Testis (tissue), 2 donors: ENCODE measurements at regions not wholly inside any gene's neighbourhood (a gene's known extent, or its start where the extent isn't known, plus 50 kb on each side); places are given as distances from the start of the nearest gene placed in this dataset.

Source experiments
- DNase-seq: peaks from one replicate; pipeline ENCODE4 v3.0.0-alpha.2; 2019
- H3K27ac ChIP-seq, 2 donors: fragments of 200-600 bp; sonication (generic); one replicate each; pipeline ENCODE4 v1.5.1; 2019
- H3K27me3 ChIP-seq: fragments of 200-600 bp; sonication (generic); one replicate; pipeline ENCODE4 v1.5.1; 2019
- H3K36me3 ChIP-seq: fragments of 200-600 bp; sonication (generic); one replicate; pipeline ENCODE4 v1.5.1; 2017; ENCODE audit warnings: low read depth; ENCODE audit errors: missing control alignments
- H3K4me1 ChIP-seq: fragments of 200-600 bp; sonication (generic); one replicate; pipeline ENCODE4 v1.5.1; 2019
- H3K4me3 ChIP-seq, 2 donors: fragments of 200-600 bp; sonication (generic); one replicate each; pipeline ENCODE4 v1.5.1; 2017 to 2019
- H3K9me3 ChIP-seq: fragments of 200-600 bp; sonication (generic); one replicate; pipeline ENCODE4 v1.5.1; 2017
- POLR2A ChIP-seq: fragments of 450-650 bp; IDR thresholded peaks from one replicate; pipeline ENCODE4 v1.6.1; 2017; ENCODE audit warnings: antibody characterized with exemption, mild to moderate bottlenecking, moderate library complexity
- WGBS, 2 donors: methylation state at CpG; one replicate each; pipeline ENCODE4 v1.1.5; 2018; 5-methylcytosine and 5-hydroxymethylcytosine counted together
- intact Hi-C: fragments of 100-400 bp; cut with DNase I; formaldehyde crosslinking; loops from one replicate; pipeline ENCODE4 v1.15.1; 2023; ENCODE audit warnings: low total_unique reads
- TF ChIP-seq, protein P1 (sequence below), 3 experiments: fragments of 450-650 bp in 2 of 3; fragments of 200-600 bp in 1 of 3; sonication (generic) in 1 of 3; IDR thresholded peaks; one replicate each; pipeline ENCODE4 v1.5.1; 2016 to 2019; ENCODE audit warnings: antibody characterized with exemption in 3 of 3, mild to moderate bottlenecking in 2 of 3, moderate library complexity in 1 of 3

DNA sequence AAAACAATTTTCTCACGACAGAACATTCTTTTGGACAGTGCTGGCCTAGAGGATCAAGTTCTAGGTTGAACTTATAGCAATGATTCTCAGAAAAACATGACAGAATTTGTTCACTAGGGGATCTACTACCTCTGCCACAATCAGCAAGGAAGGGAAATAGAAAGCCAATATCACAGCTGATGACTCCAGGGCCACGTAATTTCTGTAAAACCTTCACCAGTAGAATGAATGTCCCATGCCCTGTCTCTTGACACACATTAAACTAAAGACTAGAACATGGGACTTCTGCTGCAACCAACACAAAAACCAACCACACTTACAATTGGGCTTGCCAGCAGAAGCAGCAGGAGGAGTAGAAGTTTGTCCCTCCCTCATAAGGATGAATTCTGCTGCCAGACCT is 86.0 kb upstream of the NPFFR2 start:
- 56 to 85% methylated on average over 2 of the region's 2 CpGs for WGBS, 2 donors
- TF ChIP-seq, protein P1, sequence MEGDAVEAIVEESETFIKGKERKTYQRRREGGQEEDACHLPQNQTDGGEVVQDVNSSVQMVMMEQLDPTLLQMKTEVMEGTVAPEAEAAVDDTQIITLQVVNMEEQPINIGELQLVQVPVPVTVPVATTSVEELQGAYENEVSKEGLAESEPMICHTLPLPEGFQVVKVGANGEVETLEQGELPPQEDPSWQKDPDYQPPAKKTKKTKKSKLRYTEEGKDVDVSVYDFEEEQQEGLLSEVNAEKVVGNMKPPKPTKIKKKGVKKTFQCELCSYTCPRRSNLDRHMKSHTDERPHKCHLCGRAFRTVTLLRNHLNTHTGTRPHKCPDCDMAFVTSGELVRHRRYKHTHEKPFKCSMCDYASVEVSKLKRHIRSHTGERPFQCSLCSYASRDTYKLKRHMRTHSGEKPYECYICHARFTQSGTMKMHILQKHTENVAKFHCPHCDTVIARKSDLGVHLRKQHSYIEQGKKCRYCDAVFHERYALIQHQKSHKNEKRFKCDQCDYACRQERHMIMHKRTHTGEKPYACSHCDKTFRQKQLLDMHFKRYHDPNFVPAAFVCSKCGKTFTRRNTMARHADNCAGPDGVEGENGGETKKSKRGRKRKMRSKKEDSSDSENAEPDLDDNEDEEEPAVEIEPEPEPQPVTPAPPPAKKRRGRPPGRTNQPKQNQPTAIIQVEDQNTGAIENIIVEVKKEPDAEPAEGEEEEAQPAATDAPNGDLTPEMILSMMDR (IDR thresholded peaks at IDR 0.05): no peak
- TF ChIP-seq POLR2A: no peak

DNA sequence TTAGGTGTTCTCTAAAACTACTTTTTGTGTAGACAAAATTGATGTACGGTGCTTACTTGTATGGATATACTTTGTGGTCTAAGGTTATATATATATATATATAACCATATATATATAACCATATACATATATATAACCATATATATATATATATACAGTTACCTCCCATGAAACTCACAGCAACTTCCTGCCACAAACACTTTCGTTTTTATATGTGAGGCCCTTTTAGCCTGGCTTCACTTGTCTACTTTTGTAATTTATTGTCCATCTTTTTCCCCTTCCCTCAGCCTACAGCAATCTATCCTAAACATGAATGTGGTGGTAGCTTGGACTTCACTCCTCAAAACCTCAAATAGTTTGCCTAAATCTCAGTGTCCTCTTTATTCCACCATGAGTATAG is 72.8 kb upstream of the NPFFR2 start:
- no peaks in the 10 kb centered on the region for H3K27me3 ChIP-seq
- H3K4me1 ChIP-seq: no peaks in the 10 kb centered on the region
- no peak overlapping the region for H3K4me3 ChIP-seq
- TF ChIP-seq, protein P1 (IDR thresholded peaks at IDR 0.05): no peak
- no peak for TF ChIP-seq POLR2A
- 42 to 67% methylated on average over 2 of the region's 2 CpGs for WGBS, 2 donors
- DNase-seq: no peak
- intact Hi-C loops: no loop called here
- H3K27ac ChIP-seq: no peak overlapping the region
- H3K9me3 ChIP-seq: no peaks in the 10 kb centered on the region
- no peaks in the 10 kb centered on the region for H3K36me3 ChIP-seq

More for the DNA sequence above, 86.0 kb upstream of the NPFFR2 start:
- no peaks in the 10 kb centered on the region for H3K36me3 ChIP-seq
- H3K9me3 ChIP-seq: no peaks in the 10 kb centered on the region
- no peak overlapping the region for H3K4me3 ChIP-seq
- H3K27ac ChIP-seq: no peak overlapping the region
- intact Hi-C loops: no loop called here
- H3K27me3 ChIP-seq: no peaks in the 10 kb centered on the region
- DNase-seq: no peak
- no peaks in the 10 kb centered on the region for H3K4me1 ChIP-seq

GRCh38 chr4:71962622-71963264 is 69.1 kb upstream of the NPFFR2 start:
- H3K27me3 ChIP-seq: no peaks in the 10 kb centered on the region
- no peak for DNase-seq
- 92 to 96% methylated on average over 4 of the region's 4 CpGs for WGBS, 2 donors
- intact Hi-C loops: no loop called here
- H3K9me3 ChIP-seq: no peaks in the 10 kb centered on the region
- H3K36me3 ChIP-seq: no peaks in the 10 kb centered on the region
- H3K27ac ChIP-seq: no peak overlapping the region
- H3K4me1 ChIP-seq: no peaks in the 10 kb centered on the region
- no peak overlapping the region for H3K4me3 ChIP-seq
- TF ChIP-seq, protein P1 (IDR thresholded peaks at IDR 0.05): no peak
- TF ChIP-seq POLR2A: no peak

DNA sequence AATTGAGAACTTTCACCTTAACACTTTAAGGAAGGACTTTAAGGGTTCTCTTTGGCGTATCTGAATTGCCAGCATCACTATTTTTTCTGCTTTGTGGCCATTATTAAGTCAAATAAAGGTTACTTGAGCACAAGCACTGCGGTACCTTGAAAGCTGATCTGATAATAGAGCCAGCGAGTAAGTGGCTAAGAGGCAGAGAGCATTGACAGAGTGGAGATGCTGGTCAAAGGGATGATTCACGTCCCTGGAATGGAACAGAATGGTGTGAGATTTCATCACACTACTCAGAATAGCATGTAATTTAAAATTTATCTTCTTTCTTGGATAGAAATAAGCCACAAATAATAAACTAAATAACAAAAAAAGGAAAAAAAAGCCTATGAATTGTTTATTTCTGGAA is 57.1 kb upstream of the NPFFR2 start:
- intact Hi-C loops: no loop called here

More for the DNA sequence above, 57.1 kb upstream of the NPFFR2 start:
- H3K4me1 ChIP-seq: no peaks in the 10 kb centered on the region
- H3K4me3 ChIP-seq: no peak overlapping the region
- no peak for DNase-seq
- H3K27me3 ChIP-seq: no peaks in the 10 kb centered on the region
- TF ChIP-seq, protein P1 (IDR thresholded peaks at IDR 0.05): no peak
- no peak for TF ChIP-seq POLR2A
- 87 to 89% methylated on average over 4 of the region's 4 CpGs for WGBS, 2 donors
- H3K36me3 ChIP-seq: no peaks in the 10 kb centered on the region
- no peaks in the 10 kb centered on the region for H3K9me3 ChIP-seq
- H3K27ac ChIP-seq: no peak overlapping the region
